Muscle of back (tissue), 3 donors: ENCODE measurements at regions not wholly inside any gene's neighbourhood (a gene's known extent, or its start where the extent isn't known, plus 50 kb on each side); places are given as distances from the start of the nearest gene placed in this dataset.

Experiments
- DNase-seq, 3 donors: peaks; one replicate each; pipeline versions ENCODE4 v3.0.0 to v3.0.0-alpha.2; 2013

DNA sequence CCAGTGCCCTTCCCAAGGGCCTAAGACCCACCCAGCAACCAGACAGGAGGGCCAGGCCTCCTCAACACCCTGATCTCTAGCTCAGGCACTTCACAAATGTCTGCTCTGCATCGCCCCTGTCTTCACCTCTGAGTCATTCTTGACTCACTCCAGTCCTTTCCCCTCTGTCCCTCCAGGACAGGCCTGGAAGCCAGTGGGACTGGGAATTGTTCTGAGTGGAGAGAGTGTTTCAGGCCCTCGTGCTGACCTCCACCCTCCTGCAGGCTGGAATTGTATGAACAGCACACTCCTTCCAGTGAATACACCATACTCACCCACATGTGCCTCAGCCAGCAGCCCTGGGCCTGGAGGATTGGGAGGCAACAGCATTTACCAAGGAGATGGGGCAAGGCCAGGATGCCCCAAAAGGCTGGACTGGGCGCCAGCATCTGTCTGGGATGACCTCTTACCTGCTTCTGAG is 304.2 kb downstream of the CYP26B1 start:
- no peak for DNase-seq

DNA sequence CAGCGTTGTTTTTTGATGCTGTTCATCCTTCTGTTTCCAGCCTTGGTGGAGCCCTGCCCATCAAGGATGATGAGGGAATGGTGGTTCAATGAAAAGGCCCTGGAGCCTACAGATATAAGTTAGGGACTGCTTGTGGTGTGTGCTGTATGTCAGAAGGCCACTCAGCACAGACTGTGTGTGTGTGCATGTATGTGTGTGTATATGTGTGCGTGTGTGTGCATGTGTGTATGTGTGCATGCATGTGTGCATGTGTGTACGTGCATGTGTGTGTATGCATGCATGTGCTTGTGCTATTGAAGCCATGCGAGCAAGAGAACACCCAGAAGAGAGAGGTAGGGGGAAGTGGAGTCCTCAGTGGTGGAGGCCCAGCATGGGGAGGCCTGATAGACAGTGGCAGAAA is 304.9 kb downstream of the CYP26B1 start:
- DNase-seq = no peak

DNA sequence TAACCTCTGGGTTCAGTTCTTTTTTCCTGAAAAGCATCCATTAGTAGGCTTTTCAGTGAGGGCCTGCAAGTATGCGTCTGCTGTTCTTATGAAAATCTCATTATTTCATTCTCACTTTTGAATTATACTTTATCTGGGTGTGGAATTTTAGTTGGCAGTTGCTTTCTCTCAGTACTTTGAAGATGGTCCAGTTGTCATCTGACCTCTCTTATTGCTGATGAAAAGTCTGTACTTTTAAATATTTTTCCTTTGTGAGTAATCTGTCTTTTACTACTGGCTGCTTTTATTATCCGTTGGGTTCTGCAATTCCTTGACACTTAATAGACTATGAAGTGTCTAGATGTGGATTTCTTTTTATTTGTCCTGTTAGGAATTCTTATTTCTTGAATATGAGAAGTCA is 307.8 kb downstream of the CYP26B1 start:
- no peak for DNase-seq

DNA sequence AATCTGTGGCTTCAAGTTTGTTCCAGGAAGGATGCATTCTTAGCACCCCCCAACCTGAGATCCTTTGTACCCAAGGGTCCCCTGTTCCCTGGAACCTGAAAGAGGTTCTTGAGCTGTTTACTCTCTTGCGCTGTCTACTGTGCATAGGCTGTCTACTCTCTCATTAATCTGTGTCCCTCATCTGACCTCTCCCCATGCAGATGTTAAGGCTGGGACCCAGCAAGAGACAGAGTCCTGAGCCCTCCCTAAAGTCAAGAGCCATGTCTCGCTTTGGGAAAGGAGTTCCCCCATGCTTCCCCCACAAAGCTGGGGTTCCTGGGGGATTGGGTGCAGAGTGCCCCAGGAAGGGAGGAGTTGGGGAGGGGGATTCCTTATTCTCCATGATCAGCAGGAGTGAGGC is 312.9 kb downstream of the CYP26B1 start:
- DNase-seq = peak in 1 of 3 donors; percentile 67

DNA sequence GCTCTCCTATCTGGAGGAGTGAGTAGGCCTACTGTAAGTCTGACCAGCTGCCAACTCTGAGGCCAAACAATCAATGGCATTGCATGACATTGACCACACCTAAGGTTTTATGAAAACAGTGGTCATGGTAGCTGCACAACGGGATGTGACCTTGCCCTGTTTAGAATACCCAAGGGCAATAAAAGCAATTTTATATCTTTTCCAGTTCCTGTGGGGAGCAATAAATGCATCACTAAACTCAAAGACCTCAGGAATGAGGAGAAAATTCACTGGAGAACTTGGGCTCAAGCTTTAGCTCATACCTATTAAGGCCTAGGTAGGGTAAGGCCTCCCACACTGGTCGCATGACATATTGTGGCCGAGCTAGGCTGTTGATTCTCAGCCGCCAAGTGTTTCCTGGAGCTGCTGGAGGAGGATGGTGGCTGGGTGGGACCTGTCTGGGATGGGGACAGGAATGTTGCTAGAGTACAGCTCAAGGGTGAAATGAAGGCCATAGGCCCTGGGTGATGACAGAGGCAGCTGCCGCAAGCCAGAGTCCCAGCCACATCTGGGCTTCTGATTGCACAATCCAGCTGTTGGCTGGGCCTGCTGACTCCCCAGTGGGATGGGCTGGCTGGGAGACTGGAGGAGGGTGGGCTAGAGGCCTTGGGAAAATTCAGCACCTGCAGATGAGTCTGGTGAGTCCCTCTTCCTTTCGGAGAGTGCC is 313.7 kb downstream of the CYP26B1 start:
- DNase-seq = peak; percentile 69 to 95 (median 86)

DNA sequence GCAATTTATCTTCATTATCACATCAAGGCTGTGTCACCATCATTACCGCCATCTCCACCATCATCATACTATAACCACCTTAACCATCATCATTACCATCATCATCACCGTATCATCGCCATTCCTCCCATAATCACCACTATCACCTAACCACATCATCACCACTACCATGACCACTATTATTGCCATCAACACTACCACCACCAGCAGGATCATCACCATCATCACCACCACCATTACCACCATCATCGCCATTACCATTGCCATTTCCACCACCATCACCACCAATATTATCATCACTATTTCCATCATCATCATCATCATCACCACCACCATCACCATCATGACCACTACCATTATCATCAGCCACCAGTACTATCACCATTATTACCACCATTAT is 314.4 kb downstream of the CYP26B1 start:
- DNase-seq = no peak

DNA sequence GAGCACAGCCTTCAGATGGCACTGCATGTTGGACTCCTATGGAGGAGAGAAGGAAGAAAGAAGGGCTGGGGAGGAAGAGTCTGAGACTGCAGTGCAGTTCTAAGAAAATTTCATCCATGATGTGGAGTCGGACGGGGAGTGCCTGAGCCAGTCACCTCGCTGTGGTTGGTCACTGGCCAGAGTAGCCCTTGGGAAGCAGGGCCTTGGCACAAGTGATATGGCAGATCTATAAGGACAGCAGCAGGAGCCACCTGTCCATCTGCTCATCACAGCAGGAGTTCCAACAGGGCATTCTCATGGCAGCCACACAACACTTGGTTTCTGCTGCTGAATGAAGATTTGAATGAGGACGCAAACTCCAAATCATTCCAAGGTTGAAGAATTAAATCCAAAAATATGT is 314.8 kb downstream of the CYP26B1 start:
- DNase-seq = no peak

DNA sequence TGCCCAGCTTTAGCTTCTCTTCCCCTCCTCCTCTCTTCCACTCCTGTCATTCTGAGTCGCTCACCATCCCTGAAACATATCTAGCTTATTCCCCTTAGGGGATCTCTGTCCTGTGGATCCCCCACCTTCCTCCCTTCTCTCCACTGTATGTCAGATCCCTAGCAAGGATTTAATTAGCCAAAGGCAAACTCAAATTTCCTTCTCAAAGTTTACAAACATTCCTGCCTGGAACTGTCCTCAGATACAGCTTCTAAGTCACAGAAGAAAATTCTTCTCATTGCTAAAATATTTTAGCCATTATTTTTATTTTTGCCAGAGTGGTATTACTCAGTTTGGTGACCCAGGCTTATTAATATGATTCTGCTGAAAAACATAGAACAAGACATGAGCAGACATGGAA is 315.3 kb downstream of the CYP26B1 start:
- no peak for DNase-seq

DNA sequence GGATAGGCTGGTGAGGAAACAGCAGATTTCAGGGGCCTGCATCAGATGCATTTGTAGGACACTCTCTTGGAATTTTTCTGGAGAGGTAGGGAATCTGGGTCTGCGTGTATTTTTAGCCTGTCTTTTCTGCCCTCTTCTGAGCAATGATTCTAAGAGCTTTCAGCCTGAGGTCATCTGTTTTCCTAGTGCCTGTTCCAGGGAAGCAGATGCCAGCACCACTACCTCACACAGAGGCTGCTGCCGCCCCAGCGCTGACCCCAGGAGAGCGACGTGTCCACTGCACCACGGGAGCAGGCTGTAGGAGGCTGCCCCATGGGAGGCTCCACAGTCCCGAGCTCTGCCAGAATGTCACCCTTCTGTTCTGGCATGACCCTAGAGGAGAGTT is 316.5 kb downstream of the CYP26B1 start:
- DNase-seq = peak; percentile 63 to 86 (median 74)

DNA sequence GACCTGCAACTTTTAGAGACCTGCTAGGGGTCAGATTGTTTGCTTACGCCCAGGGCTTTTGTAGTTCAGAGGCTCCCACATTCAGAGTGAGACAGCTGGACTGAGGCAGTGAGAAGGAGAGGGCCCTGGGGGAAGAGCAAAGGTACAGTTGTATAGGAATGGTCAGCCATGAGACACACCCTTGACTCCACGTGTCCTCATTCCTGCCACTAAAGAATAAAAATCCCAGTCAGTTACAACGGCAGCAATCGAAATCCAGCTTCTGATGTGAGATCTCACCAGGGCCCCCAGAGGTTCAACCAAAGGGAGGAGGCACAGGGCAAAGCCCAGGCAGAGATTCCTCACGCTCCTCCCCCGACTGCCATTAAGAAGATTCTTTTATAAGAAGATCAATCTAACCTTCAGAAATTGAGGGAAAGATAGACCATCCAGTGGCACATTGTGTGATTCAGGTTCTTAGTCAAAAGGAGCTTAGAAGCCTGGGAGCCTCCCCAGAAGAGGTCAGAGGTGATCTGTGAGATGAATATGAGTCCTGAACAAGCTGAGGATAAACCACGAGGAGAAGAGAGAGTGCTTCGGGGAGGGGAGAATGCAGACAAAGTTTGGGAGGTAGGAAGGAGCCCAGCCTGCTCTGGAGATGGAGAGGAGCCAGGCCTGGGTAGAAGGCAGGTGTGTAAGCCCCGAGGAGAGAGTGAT is 317.0 kb downstream of the CYP26B1 start:
- no peak for DNase-seq

DNA sequence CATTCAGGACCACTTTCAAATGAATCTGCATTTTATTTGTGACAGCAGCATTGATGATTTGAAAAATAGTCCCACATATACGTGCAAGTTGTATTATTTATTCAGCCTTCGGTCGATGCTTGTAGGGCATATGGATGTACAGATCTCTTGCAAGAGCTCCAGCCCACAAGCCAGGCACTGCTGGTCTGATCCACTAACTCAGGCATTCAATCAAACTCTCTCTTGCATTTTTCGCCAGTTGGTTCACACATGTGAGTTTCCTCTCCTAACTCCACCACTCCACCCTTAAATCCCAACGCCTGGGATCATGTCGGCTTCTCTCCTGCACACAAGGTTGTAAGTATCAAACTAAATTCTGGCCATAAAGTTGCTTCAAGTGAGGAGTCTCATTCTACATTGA is 318.7 kb downstream of the CYP26B1 start:
- DNase-seq = no peak

DNA sequence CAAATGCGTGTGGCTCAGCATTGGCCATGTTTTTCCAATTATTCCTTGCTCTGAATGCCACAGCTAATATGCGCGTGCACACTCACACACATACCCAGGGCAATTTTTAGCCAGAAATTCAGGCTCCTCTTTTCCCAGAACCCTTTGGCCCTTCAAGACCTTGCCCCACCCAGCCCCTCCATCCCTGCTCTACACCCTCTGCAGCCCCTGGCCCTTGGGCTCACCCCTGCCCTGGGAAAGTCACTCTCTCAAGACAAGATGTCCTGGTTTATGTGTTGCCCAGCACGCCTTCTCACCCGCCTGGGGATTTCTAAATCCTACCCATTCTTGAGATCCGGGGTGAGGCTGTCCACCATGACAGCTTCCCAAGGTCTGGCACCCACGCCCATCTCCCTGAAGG is 319.7 kb downstream of the CYP26B1 start:
- no peak for DNase-seq

DNA sequence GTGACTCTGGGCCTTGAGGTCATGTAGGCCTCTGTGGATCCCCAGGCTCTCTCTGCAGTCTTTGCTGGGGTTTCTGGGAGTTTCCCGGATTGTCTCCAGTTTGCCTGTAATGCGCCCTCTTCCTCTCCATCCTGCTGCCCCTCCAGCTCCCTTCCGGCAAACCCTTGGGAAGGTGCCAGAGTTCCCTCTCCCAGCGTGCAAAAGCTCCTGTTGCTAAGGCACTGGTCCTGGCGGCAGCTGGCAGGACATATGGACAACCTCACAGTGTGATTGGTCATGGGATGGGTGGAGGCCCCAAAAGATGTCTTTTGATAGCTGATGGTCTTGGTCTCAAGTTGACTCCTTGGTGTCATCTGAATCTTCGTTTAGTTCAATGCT is 320.1 kb downstream of the CYP26B1 start:
- no peak for DNase-seq

DNA sequence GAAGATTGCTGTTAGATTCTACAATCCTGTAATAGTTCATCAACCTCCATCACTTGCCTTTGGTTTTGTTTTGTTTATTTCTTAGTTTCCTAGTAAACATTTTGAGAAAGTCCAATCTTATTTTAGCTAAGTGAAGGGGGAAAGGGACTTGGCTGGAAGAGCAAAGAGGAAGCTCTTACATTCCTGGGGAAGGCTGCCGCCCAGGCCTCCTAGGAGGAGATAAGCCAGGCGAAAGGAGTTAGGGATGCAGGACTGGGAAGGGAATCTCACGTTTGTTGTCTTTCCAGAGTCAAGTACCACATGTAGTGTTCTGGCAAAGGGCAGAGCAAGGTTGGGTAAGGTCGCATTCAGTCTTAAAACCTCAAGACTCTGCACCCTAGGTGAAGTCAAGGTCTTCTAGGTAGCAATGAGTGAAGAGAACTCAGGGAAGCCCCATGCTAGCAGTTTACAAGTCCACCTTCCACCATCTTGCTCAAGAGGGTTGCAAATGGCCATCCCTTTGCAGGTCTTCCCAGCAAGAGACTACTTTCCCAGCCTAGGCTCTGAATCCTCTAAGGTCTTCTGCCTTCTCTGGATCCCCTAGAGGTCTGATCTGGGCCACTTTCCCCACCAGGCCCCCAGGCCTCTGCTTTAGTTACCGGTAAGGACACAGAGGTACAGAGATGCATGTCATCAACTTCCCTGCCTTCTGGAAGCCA is 320.7 kb downstream of the CYP26B1 start:
- DNase-seq = no peak

DNA sequence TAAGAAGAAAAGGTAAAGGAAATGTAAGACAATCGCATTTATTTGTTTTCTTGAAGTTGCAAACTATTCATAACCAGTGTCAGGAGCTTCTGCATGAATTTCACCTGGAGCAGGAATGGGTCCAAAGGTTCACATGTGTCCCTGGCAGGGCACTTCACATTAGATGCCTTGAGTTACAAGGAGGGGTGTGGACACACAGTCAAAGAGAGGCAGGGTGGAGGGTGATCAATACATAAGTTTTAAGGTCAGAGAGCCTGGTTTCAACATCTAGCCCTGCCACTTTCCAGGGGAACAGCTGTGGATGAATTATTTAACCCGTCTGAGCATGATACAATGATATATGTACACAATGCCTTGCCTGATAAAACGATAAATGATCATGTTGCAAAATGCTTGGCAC is 321.4 kb downstream of the CYP26B1 start:
- no peak for DNase-seq

DNA sequence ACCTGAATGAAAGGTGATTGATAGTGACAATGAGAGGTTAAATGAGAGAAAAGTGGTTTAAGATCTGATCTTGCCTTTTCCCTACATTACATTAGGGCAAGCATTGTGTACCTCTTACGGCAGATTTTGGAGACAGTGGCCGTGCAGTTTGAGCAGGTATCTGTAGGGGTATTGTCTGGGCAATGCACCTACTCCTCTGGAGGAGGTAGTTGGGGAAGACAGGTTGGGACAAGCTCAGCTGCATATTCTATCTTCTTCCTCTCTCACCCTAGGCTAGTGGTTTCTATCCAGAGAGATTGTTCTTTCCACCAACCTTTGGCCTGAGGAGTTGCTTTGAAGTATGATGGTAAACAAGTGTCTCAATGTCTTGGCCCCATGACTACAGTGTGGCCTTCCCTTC is 323.2 kb downstream of the CYP26B1 start:
- no peak for DNase-seq

DNA sequence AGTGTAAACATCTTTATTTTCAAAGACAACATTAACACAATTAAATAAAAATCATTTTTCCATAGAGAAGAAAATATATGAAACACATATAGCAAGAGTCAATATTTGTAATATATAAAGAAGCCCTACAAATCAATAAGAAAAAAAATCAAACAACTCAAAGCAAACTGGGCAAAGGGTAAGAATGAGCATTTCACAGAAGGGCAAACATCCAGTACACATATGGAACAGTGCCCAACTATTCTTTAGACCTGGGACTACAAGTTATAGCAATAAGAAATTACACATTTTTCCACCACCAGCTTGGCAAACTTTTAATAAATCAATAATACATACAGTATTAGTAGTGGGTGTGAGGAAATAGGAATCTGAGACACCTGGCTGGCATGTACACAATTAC is 324.1 kb downstream of the CYP26B1 start:
- no peak for DNase-seq

DNA sequence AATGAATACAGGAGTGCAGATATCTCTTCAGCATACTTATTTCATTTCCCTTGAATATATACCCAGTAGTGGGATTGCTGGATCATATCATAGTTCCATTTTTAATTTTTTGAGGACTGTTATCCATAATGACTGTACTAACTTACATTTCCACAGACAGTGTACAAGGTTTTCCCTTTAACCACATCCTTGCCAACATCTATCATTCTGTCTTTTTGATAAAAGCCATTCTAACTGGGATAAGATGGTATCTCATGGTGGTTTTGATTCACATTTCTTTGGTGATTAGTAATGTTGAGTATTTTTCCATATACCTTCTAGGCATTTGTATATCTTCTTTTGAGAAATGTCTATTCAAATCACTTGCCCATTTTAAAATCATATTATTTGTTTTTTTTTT is 325.2 kb downstream of the CYP26B1 start:
- no peak for DNase-seq

DNA sequence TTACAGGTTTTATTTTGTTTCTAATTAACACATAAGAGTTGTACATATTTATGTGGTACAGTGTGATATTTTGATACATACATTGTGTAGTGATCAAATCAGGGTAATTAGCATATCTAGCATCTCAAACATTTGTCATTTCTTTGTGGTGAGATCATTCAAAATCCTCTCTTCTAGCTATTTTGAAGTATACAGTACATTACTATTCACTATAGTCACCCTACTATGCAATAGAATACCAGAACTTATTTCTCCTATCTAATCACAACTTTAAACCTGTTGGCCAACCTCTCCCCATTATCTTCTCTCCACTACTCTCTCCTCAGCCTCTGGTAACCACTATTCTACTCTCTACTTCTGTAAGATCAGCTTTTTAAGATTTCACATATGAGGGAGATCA is 325.8 kb downstream of the CYP26B1 start:
- no peak for DNase-seq

DNA sequence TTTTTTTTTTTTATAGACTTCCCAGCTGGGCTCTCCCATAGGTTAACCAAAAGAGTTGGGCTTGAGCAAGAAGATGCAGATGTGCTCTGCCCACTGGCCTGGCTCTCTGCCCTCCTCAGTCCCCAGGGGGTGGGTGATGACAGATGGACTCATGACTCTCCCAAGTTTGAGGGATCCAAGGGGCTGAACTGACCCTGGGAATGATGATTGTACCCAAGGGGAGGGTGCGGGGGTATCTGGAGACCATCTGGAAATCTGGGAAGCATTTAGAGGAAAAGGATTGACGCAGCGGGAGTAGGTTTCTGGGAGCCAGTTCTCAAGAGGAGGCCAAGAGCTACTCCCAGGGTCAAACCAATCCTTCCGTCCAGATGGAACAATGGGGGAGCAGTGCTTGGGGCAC is 330.8 kb downstream of the CYP26B1 start:
- DNase-seq = no peak

DNA sequence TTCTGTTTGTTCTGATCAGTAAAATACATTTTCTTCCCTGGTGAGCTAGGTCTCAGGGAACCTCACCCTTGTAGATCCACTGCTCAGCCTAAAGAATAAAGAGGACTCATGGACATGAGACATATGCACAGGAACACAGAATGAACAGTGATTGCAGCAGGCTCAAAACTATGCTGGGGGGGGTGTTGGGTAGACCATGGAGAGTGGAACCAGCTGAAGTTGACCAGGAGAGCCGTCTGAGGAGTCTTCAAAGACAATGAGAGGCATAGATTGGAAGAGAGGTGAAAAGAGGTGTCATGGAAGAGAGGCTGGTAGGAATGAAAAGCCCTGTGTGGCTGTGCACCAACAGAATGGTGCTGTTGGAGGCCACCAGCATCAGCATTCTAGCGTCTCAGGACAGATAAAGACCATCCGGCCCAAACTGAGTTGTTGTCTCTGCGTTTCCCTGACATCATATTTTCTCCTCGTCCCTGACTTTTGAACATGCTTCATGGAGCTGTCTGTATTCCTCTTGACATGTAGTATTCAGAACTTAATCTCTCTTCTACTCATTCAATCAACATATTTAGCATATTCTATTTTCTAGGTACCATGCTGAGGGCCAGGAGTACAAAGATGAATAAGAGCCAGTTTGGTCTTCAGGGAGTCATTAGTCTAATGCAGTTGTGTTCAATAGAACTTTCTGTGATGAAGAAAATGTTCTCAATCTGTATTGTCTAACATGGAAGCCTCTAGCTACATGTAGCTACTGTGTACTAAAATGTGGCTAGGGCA is 331.8 kb downstream of the CYP26B1 start:
- no peak for DNase-seq

DNA sequence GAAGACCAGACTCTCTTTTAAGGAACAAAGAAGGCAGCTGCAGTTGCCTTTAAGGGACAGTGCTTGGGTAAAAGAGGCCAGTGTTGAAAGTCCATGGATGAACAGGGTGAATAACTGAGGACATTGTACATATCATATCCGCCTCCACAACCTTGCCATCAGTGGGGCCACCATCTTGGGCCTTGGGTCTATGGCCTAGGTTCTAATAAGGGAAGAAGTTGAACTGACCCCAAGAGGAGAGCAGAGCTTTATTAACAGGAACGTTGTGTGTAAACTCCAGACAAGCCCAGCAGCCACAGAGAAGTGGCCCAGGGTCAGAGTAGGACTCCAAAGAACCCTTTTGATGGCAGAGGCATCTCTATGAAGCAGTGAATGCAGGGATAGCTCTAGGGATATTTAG is 332.8 kb downstream of the CYP26B1 start:
- no peak for DNase-seq
